ENCODE measurements at regions not wholly inside any gene's neighbourhood (a gene's known extent, or its start where the extent isn't known, plus 50 kb on each side); places are given as distances from the start of the nearest gene placed in this dataset.

DNA sequence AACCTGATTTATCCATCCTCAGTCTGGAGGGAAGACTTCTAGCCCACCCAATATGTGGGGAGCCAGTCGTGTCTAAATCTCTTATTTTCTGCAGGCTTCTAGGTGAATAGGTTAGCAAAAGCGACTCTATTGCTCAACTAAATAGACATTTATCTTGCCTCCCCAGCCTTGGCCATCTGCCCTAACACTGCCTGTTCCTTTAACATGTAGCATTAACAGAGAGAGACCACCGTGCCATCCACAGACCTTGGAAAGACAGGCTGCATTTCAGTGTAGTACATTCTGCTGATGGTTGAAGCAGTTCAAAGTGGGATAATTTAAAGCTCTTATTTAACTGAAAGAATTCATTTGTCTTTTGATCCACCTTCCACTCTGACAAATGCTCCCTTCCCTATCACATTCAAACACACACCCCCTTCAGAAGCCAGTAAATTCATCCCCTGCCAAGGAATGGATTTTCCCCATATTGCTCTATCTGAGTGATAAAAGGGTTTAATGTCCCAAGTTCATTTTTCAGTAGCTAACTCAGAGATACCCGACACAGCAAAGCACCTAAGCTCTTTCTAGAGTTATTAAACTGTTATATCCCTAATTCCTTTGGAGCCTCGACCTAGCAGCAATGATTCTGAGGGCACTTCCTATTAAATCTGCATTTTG is 58.1 kb upstream of the COX10 start:
- no peaks in the 10 kb centered on the region for H3K36me3 ChIP-seq (ENCODE audit: control insufficient read depth in 2 of 3, insufficient read depth in 3 of 3, low read length in 3 of 3)
- H3K27ac ChIP-seq (ENCODE audit: low read depth in 2 of 2, low read length in 2 of 2): no peak overlapping the region
- H3K9me3 ChIP-seq (ENCODE audit: control insufficient read depth in 2 of 3, insufficient read depth in 1 of 3, low read length in 3 of 3): no peaks in the 10 kb centered on the region
- H3K9ac ChIP-seq (ENCODE audit: low read length in 3 of 3): no peak overlapping the region
- intact Hi-C loops (cut with DNase I): no loop called here
- TF ChIP-seq, protein P1, sequence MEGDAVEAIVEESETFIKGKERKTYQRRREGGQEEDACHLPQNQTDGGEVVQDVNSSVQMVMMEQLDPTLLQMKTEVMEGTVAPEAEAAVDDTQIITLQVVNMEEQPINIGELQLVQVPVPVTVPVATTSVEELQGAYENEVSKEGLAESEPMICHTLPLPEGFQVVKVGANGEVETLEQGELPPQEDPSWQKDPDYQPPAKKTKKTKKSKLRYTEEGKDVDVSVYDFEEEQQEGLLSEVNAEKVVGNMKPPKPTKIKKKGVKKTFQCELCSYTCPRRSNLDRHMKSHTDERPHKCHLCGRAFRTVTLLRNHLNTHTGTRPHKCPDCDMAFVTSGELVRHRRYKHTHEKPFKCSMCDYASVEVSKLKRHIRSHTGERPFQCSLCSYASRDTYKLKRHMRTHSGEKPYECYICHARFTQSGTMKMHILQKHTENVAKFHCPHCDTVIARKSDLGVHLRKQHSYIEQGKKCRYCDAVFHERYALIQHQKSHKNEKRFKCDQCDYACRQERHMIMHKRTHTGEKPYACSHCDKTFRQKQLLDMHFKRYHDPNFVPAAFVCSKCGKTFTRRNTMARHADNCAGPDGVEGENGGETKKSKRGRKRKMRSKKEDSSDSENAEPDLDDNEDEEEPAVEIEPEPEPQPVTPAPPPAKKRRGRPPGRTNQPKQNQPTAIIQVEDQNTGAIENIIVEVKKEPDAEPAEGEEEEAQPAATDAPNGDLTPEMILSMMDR (IDR thresholded peaks at IDR 0.05; ENCODE audit: borderline replicate concordance, extremely low read depth, insufficient read depth): no peak
- H3K27me3 ChIP-seq (ENCODE audit: control insufficient read depth, insufficient read depth, low read length): no peaks in the 10 kb centered on the region
- FAIRE-seq (no peak), DNase-seq (no peak)
- no peak overlapping the region for H3K4me3 ChIP-seq (ENCODE audit: low read length in 3 of 3)
- H3K4me1 ChIP-seq (ENCODE audit: control insufficient read depth in 2 of 3, insufficient read depth in 2 of 3, low read depth in 1 of 3, low read length in 3 of 3): no peaks in the 10 kb centered on the region

DNA sequence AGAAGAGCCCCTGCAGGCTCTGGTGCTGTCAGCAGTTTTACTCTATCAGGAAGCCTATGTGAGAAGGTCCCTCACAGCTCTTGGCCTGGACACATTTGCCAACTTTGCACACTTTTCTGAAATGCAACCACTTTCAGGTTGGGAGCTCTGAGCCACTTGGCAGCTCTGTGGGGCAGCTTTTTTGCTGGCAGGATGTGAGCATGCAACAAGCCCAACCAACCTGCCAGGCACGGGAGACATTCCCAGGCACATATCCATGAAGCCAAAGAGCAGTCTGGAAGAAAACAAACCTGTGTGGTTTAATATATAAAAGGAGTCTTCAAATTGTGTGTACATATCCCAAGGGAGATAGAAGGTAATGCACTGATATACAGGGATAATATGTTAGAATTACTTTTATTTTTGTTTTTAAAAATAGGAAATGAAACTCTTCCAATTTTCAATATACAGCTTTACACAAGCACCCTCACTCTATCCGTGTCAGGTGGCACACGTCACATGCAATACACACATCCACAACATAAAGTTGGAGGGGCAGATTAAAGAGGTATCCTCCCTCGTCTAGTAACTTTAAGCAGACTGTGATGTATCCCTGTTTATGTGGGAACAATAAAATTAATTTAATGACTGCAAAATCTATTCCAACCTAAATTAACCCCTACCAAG is 57.4 kb upstream of the COX10 start:
- DNase-seq (no peak), FAIRE-seq (no peak)
- TF ChIP-seq, protein P1 (IDR thresholded peaks at IDR 0.05; ENCODE audit: borderline replicate concordance, extremely low read depth, insufficient read depth): no peak
- intact Hi-C loops (cut with DNase I): no loop called here
- no peaks in the 10 kb centered on the region for H3K9me3 ChIP-seq (ENCODE audit: control insufficient read depth in 2 of 3, insufficient read depth in 1 of 3, low read length in 3 of 3)
- H3K4me1 ChIP-seq (ENCODE audit: control insufficient read depth in 2 of 3, insufficient read depth in 2 of 3, low read depth in 1 of 3, low read length in 3 of 3): no peaks in the 10 kb centered on the region
- H3K27ac ChIP-seq (ENCODE audit: low read depth in 2 of 2, low read length in 2 of 2): no peak overlapping the region
- no peak overlapping the region for H3K9ac ChIP-seq (ENCODE audit: low read length in 3 of 3)
- H3K27me3 ChIP-seq (ENCODE audit: control insufficient read depth, insufficient read depth, low read length): no peaks in the 10 kb centered on the region
- H3K4me3 ChIP-seq (ENCODE audit: low read length in 3 of 3): no peak overlapping the region
- H3K36me3 ChIP-seq (ENCODE audit: control insufficient read depth in 2 of 3, insufficient read depth in 3 of 3, low read length in 3 of 3): no peaks in the 10 kb centered on the region

DNA sequence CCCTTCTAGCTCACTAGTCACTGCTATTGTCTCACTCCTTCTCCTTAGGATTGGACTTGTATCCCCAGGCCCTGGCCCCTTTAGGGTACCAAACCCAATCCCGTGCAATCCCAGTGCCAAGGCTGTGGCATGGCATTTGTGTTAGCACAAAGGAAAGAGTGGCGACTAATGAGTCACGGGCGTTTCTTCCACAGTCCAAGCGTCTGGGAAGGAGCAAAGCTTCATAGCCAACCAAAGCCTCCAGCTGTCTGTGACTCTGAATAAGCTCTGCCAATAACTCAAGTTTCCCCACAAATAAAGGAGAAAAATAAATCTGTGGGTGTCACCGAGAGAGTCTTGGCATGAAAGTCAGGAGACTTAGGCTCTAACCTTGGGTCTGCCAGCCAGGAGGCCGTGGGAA is 54.6 kb upstream of the COX10 start:
- no peak overlapping the region for H3K9ac ChIP-seq (ENCODE audit: low read length in 3 of 3)
- FAIRE-seq: no peak
- TF ChIP-seq, protein P1 (IDR thresholded peaks at IDR 0.05; ENCODE audit: borderline replicate concordance, extremely low read depth, insufficient read depth): no peak
- no peaks in the 10 kb centered on the region for H3K27me3 ChIP-seq (ENCODE audit: control insufficient read depth, insufficient read depth, low read length)
- intact Hi-C loops (cut with DNase I): no loop called here
- H3K36me3 ChIP-seq (ENCODE audit: control insufficient read depth in 2 of 3, insufficient read depth in 3 of 3, low read length in 3 of 3): no peaks in the 10 kb centered on the region
- no peaks in the 10 kb centered on the region for H3K4me1 ChIP-seq (ENCODE audit: control insufficient read depth in 2 of 3, insufficient read depth in 2 of 3, low read depth in 1 of 3, low read length in 3 of 3)
- no peak overlapping the region for H3K27ac ChIP-seq (ENCODE audit: low read depth in 2 of 2, low read length in 2 of 2)
- H3K9me3 ChIP-seq (ENCODE audit: control insufficient read depth in 2 of 3, insufficient read depth in 1 of 3, low read length in 3 of 3): no peaks in the 10 kb centered on the region
- no peak overlapping the region for H3K4me3 ChIP-seq (ENCODE audit: low read length in 3 of 3)
- no peak for DNase-seq

Data from kidney (tissue), 13 donors.